ENCODE measurements at regions not wholly inside any gene's neighbourhood (a gene's known extent, or its start where the extent isn't known, plus 50 kb on each side); places are given as distances from the start of the nearest gene placed in this dataset.
"Not testable (repeated sequence)": the region's sequence is repeated elsewhere in the genome, so short reads cannot be mapped to it uniquely, and the experiment has no call there.

- DNase-seq (ENCODE audit: low spot score) = no peak
These were observed 185.0 kb downstream of the UXS1 start for GRCh38 chr2:106009096-106009495.

- no peak for DNase-seq (ENCODE audit: low spot score)
These were observed 189.2 kb downstream of the UXS1 start for GRCh38 chr2:106004851-106005250.

GRCh38 chr2:105999211-105999989 lies 194.7 kb downstream of the UXS1 start:
- DNase-seq (ENCODE audit: low spot score) = no peak

GRCh38 chr2:105997711-105998110 lies 196.4 kb downstream of the UXS1 start:
- no peak for DNase-seq (ENCODE audit: low spot score)

- DNase-seq (ENCODE audit: low spot score) = no peak
These were observed 203.5 kb downstream of the UXS1 start for GRCh38 chr2:105990624-105991023.

GRCh38 chr2:105989803-105990202 lies 204.3 kb downstream of the UXS1 start:
- DNase-seq (ENCODE audit: low spot score) = not testable (repeated sequence)

- DNase-seq (ENCODE audit: low spot score) = no peak
These were observed 205.0 kb downstream of the UXS1 start for GRCh38 chr2:105989070-105989469.

GRCh38 chr2:105977807-105978206 lies 216.3 kb downstream of the UXS1 start:
- no peak for DNase-seq (ENCODE audit: low spot score)

- peak; percentile 46 for DNase-seq (ENCODE audit: low spot score)
These were observed 216.9 kb downstream of the UXS1 start for GRCh38 chr2:105977212-105977611.

GRCh38 chr2:105974812-105975211 lies 219.3 kb downstream of the UXS1 start:
- DNase-seq (ENCODE audit: low spot score) = no peak

- DNase-seq (ENCODE audit: low spot score) = no peak
These were observed 221.2 kb downstream of the UXS1 start for GRCh38 chr2:105972927-105973326.

- DNase-seq (ENCODE audit: low spot score) = no peak
These were observed 221.9 kb downstream of the UXS1 start for GRCh38 chr2:105972246-105972645.

- no peak for DNase-seq (ENCODE audit: low spot score)
These were observed 224.5 kb downstream of the UXS1 start for GRCh38 chr2:105969552-105969951.

- DNase-seq (ENCODE audit: low spot score) = no peak
These were observed 217.5 kb downstream of the NCK2 start for GRCh38 chr2:105962221-105962620.

GRCh38 chr2:105961599-105962146 lies 217.0 kb downstream of the NCK2 start:
- DNase-seq (ENCODE audit: low spot score) = no peak

GRCh38 chr2:105959357-105959756 lies 214.6 kb downstream of the NCK2 start:
- no peak for DNase-seq (ENCODE audit: low spot score)

GRCh38 chr2:105954891-105955290 lies 210.2 kb downstream of the NCK2 start:
- DNase-seq (ENCODE audit: low spot score) = no peak

GRCh38 chr2:105953942-105954341 lies 209.2 kb downstream of the NCK2 start:
- no peak for DNase-seq (ENCODE audit: low spot score)

- DNase-seq (ENCODE audit: low spot score) = no peak
These were observed 207.4 kb downstream of the NCK2 start for GRCh38 chr2:105952131-105952530.

- no peak for DNase-seq (ENCODE audit: low spot score)
These were observed 206.6 kb downstream of the NCK2 start for GRCh38 chr2:105951384-105951694.

- DNase-seq (ENCODE audit: low spot score) = no peak
These were observed 206.0 kb downstream of the NCK2 start for GRCh38 chr2:105950521-105951383.

GRCh38 chr2:105943977-105944376 lies 199.3 kb downstream of the NCK2 start:
- no peak for DNase-seq (ENCODE audit: low spot score)

All from AG08396 (cell line).